Panc1 (cell line): ENCODE measurements at regions not wholly inside any gene's neighbourhood (a gene's known extent, or its start where the extent isn't known, plus 50 kb on each side); places are given as distances from the start of the nearest gene placed in this dataset.

Source experiments
- ATAC-seq: fragments of 200-7000 bp; cut with Tn5 transposase; 2 replicates; pipeline ENCODE4 v1.9.1; 2020; ENCODE audit warnings: mild to moderate bottlenecking, moderate library complexity
- BruUV-seq: library from RNA; stranded (reverse); fragments of 400-500 nt; replicated peaks from 2 replicates; lab custom pipeline; 2021; lab: Mats Ljungman, UMichigan
- CTCF ChIA-PET: fragments of 300-600 bp; sonication (Branson Sonifier 250); formaldehyde crosslinking; loops from one replicate; lab custom pipeline; 2022; ENCODE audit warnings: antibody characterized with exemption; lab: Charles Lee
- POLR2A ChIA-PET: fragments of 300-600 bp; sonication (Branson Sonifier 250); formaldehyde crosslinking; loops from one replicate; lab custom pipeline; 2022; ENCODE audit warnings: antibody characterized with exemption; lab: Charles Lee
- DNase-seq: peaks from one replicate; pipeline ENCODE4 v3.0.0-alpha.2; 2010; ENCODE audit warnings: low read depth, low spot score
- H3K27ac ChIP-seq: 2 replicates; pipeline ENCODE4 v1.5.1; 2011; ENCODE audit warnings: mild to moderate bottlenecking, low read length, inconsistent platforms
- H3K27me3 ChIP-seq: fragments of 200-500 bp; sonication (Bioruptor generic); 2 replicates; pipeline ENCODE4 v1.6.0; 2014; ENCODE audit warnings: low read length, inconsistent platforms; ENCODE audit not compliant: control insufficient read depth, insufficient read depth
- H3K36me3 ChIP-seq: fragments of 200-500 bp; sonication (Bioruptor generic); 2 replicates; pipeline ENCODE4 v1.5.1; 2014; ENCODE audit warnings: inconsistent platforms, mild to moderate bottlenecking, low read length, moderate library complexity; ENCODE audit not compliant: control insufficient read depth, insufficient read depth
- H3K4me1 ChIP-seq: 2 replicates; pipeline ENCODE4 v1.5.1; 2011; ENCODE audit warnings: inconsistent platforms, mild to moderate bottlenecking, low read length, moderate library complexity; ENCODE audit not compliant: control insufficient read depth, insufficient read depth
- H3K4me3 ChIP-seq, 2 experiments: 2 replicates each; pipeline ENCODE4 v1.5.1; 2011 to 2012; ENCODE audit warnings: low read depth in 2 of 2, low read length in 2 of 2, mild to moderate bottlenecking in 2 of 2, inconsistent platforms in 1 of 2, moderate library complexity in 1 of 2
- H3K9me3 ChIP-seq: fragments of 200-500 bp; sonication (Bioruptor generic); 2 replicates; pipeline ENCODE4 v1.5.1; 2014; ENCODE audit warnings: low read depth, mild to moderate bottlenecking, inconsistent platforms, low read length, moderate library complexity; ENCODE audit not compliant: control insufficient read depth, insufficient read depth
- POLR2AphosphoS5 ChIP-seq: IDR thresholded peaks from 2 replicates; pipeline ENCODE4 v1.6.1; 2012; ENCODE audit warnings: mild to moderate bottlenecking, low read depth, low read length, moderate library complexity
- SIN3A ChIP-seq: IDR thresholded peaks from 2 replicates; pipeline ENCODE4 v1.6.1; 2012; ENCODE audit warnings: low read depth, mild to moderate bottlenecking, low read length, moderate library complexity, borderline replicate concordance; ENCODE audit not compliant: insufficient read depth
- TCF7L2 ChIP-seq: IDR thresholded peaks from 2 replicates; pipeline ENCODE4 v1.6.1; 2011; ENCODE audit warnings: mild to moderate bottlenecking, low read depth, low read length, inconsistent platforms
- in situ Hi-C: cut with HindIII; loops from 2 replicates; pipeline ENCODE4 v1.10.0; 2016; ENCODE audit warnings: low sequenced_read_pairs, low pct_unique_long_range_greater_than_20kb
- intact Hi-C: fragments of 100-400 bp; cut with micrococcal nuclease; formaldehyde crosslinking; loops from one replicate; pipeline ENCODE4 v1.10.0; 2022; ENCODE audit not compliant: unreplicated experiment
- TF ChIP-seq, protein P1 (sequence below): fragments of 450-650 bp; IDR thresholded peaks from 2 replicates; pipeline ENCODE4 v1.5.1; 2017; ENCODE audit warnings: mild to moderate bottlenecking
- TF ChIP-seq, protein P2 (sequence below), 2 experiments: IDR thresholded peaks; 2 replicates each; pipeline ENCODE4 v1.6.1; 2011 to 2012; ENCODE audit warnings: low read depth in 2 of 2, control low read depth in 1 of 2, low read length in 1 of 2, mild to moderate bottlenecking in 1 of 2, moderate library complexity in 1 of 2; ENCODE audit not compliant: insufficient read depth in 1 of 2

DNA sequence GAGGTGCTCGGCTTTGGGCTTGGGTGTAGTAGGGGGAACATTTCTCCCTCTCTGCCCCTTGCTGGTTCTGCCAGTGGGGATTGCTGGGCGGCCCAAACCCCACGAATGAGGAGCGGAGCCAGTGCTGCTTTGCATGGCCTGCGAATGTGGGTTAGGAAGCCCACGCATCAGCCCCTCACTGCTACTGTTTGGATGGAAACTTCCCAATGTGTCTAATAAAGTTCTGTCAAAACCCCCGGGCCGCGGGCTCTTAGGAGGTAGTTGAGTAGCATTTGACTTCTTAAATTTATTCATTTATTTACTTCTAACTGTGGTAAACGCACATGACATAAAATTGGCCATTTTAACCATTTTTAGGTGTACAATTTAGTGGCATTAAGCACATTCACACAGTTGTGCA lies 161.3 kb upstream of the FHL2 start:
- no peaks in the 10 kb centered on the region for H3K9me3 ChIP-seq
- no peak for TF ChIP-seq SIN3A
- TF ChIP-seq, protein P1, sequence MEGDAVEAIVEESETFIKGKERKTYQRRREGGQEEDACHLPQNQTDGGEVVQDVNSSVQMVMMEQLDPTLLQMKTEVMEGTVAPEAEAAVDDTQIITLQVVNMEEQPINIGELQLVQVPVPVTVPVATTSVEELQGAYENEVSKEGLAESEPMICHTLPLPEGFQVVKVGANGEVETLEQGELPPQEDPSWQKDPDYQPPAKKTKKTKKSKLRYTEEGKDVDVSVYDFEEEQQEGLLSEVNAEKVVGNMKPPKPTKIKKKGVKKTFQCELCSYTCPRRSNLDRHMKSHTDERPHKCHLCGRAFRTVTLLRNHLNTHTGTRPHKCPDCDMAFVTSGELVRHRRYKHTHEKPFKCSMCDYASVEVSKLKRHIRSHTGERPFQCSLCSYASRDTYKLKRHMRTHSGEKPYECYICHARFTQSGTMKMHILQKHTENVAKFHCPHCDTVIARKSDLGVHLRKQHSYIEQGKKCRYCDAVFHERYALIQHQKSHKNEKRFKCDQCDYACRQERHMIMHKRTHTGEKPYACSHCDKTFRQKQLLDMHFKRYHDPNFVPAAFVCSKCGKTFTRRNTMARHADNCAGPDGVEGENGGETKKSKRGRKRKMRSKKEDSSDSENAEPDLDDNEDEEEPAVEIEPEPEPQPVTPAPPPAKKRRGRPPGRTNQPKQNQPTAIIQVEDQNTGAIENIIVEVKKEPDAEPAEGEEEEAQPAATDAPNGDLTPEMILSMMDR: no peak
- no peak for TF ChIP-seq TCF7L2
- TF ChIP-seq POLR2AphosphoS5: no peak
- TF ChIP-seq, protein P2, sequence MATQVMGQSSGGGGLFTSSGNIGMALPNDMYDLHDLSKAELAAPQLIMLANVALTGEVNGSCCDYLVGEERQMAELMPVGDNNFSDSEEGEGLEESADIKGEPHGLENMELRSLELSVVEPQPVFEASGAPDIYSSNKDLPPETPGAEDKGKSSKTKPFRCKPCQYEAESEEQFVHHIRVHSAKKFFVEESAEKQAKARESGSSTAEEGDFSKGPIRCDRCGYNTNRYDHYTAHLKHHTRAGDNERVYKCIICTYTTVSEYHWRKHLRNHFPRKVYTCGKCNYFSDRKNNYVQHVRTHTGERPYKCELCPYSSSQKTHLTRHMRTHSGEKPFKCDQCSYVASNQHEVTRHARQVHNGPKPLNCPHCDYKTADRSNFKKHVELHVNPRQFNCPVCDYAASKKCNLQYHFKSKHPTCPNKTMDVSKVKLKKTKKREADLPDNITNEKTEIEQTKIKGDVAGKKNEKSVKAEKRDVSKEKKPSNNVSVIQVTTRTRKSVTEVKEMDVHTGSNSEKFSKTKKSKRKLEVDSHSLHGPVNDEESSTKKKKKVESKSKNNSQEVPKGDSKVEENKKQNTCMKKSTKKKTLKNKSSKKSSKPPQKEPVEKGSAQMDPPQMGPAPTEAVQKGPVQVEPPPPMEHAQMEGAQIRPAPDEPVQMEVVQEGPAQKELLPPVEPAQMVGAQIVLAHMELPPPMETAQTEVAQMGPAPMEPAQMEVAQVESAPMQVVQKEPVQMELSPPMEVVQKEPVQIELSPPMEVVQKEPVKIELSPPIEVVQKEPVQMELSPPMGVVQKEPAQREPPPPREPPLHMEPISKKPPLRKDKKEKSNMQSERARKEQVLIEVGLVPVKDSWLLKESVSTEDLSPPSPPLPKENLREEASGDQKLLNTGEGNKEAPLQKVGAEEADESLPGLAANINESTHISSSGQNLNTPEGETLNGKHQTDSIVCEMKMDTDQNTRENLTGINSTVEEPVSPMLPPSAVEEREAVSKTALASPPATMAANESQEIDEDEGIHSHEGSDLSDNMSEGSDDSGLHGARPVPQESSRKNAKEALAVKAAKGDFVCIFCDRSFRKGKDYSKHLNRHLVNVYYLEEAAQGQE (IDR thresholded peaks at IDR 0.05; ENCODE audit: insufficient read depth in 1 of 2, low read depth in 2 of 2, low read length in 1 of 2): no peak

DNA sequence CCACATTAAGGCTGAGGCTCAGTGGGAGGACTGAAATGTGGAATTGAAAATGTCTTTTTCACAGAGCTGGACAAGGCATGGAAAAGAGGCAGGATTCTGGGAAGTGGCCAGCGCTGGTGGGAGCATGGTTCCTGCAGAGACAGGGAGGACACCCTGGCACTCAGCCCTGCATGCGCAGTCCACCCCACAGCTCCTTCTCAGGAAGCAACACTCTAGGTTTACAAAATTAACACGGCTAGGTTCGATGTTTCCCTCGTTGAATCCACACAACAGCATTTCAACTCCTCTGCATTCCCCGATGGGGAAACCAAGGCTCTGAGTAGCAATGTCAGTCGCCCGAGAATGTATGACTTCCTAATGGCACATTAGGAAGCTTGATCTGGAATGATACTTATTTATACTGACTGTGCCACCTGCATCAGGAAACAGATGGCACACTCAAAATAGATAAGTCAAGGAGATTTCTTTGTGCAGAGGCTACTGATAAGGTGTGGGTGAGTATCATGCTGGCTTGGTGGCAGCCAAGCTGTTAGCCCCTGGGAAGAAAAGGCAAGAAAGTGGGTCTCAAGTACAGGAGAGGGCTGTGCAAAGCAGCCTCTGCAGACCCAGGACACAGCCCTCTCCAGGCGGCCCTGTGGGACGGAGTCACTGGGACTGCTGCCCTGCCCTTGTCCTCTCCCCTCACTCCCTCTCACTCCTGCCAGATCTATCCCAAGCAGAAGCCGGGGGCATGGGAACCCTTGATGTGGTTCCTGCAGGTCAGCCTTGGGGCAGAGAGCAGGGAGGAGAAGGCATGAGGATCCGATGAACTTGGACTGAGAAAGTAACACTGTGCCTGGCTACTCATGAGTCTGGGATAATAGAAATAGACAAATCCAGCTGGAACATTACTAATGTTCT lies 158.4 kb upstream of the FHL2 start:
- no peaks in the 10 kb centered on the region for H3K9me3 ChIP-seq
- 0 out of 2 replicates have a peak, but pooled peaks cover 2% of the 10 kb centered on the region for H3K27me3 ChIP-seq
- DNase-seq: no peak
- no TSS peak for BruUV-seq
- H3K27ac ChIP-seq: no peak overlapping the region
- ChIA-PET POLR2A (no interaction called here), CTCF (no interaction called here)
- TF ChIP-seq, protein P1: no peak
- TF ChIP-seq SIN3A: no peak
- TF ChIP-seq TCF7L2: no peak
- TF ChIP-seq, protein P2 (IDR thresholded peaks at IDR 0.05; ENCODE audit: insufficient read depth in 1 of 2, low read depth in 2 of 2, low read length in 1 of 2): no peak
- no peak for TF ChIP-seq POLR2AphosphoS5
- H3K36me3 ChIP-seq: no peaks in the 10 kb centered on the region
- no peak for ATAC-seq
- intact Hi-C loops (no loop called here), in situ Hi-C loops (no loop called here)
- peaks cover 16% of the 10 kb centered on the region for H3K4me1 ChIP-seq
- H3K4me3 ChIP-seq: no peak overlapping the region

More for the DNA sequence above, 161.3 kb upstream of the FHL2 start:
- H3K27me3 ChIP-seq: 0 out of 2 replicates have a peak, but pooled peaks cover 2% of the 10 kb centered on the region
- H3K4me3 ChIP-seq: no peak overlapping the region
- ChIA-PET POLR2A (no interaction called here), CTCF (no interaction called here)
- in situ Hi-C loops (no loop called here), intact Hi-C loops (no loop called here)
- no peaks in the 10 kb centered on the region for H3K36me3 ChIP-seq
- H3K4me1 ChIP-seq: no peaks in the 10 kb centered on the region
- ATAC-seq: no peak
- no TSS peak for BruUV-seq
- no peak for DNase-seq
- no peak overlapping the region for H3K27ac ChIP-seq
